ENCODE measurements at regions not wholly inside any gene's neighbourhood (a gene's known extent, or its start where the extent isn't known, plus 50 kb on each side); places are given as distances from the start of the nearest gene placed in this dataset.
"Not testable (repeated sequence)": the region's sequence is repeated elsewhere in the genome, so short reads cannot be mapped to it uniquely, and the experiment has no call there.

DNA sequence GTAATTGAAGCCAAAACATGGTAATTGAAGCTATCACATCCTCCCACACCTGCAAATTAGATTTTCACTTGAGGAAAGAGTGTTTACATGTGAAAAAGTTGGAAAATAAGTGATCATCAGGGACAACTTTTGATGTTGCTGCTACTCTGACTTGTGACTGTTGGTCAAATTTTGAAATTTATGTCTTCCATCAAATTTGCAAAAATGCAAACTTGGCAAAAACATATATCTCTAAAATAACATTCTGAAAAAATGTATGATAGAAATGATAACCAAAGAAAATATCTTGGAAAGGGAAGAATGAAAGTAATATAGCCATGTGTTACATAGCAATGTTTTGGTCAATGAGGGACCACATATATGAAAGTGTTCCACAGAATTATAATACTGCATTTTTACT is 703.9 kb upstream of the SEMA6D start:
- no peak for DNase-seq

DNA sequence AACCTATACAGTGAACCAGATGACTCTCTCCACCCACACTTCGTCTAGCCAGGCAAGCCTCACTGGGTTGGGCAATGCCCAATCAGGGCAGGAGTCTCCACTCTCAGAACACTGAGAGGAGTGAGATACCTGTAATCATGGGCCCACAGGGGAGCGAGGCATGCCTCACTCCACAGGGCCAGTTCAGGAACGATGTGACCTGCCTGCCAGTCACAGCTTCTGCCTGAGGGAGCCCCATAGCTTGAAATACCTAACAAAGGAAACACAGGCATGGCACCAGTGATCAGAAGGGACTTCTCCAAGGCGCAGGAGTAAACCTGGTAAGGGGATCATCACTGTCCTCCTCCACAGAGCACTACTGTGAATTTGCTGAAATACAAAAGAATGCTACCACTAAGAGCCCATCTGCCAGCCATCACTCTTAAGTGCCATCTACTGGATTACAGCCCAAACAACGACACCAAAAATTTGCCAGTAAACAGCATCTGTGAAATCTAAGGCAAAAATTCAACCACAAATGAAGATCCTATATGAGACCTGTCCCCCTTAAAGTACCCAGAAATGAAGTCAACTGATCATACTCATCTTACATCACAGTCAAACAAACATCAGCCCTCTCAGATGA is 689.9 kb upstream of the SEMA6D start:
- no peak for DNase-seq

DNA sequence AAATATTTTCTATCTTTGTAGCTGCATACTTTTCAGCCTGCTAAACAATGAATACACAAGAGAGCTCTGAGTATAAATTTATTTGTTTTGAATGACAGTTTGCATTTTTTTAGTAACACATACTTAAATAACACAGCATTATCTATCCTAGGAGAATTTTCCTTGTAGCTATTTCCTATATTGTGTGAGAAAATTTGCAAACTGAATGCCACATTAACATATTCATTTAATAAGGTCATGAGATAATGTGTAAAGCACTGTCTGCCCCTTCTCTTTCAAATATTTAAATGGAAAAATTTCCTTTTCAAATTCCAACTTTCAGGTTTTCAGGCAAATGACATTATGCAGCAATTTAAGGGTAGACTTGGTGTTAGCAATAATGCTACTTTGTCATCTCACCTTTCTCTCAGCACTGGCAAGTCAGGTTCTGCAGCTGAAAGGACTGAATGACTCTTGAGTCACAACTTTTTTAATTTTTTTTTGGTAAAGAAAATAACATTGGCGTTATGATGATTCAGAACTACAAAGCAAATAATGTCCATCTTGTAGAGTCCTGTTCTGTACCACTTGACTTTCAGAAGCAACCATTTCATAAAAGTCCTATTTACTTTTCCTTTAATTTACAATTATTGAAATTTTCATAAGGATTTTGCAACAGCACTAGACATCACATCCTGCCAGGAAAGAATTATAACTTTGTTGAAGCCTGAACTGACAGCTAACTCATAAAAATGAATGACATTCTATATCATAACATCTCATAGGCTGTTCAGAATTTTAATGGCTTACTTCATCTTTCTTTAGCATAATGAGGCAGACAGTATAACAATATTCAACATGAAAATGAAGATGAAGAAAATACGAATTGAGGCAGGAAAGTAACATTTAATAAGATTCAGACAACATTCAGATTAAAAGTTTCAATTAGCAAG is 681.6 kb upstream of the SEMA6D start:
- no peak for DNase-seq

DNA sequence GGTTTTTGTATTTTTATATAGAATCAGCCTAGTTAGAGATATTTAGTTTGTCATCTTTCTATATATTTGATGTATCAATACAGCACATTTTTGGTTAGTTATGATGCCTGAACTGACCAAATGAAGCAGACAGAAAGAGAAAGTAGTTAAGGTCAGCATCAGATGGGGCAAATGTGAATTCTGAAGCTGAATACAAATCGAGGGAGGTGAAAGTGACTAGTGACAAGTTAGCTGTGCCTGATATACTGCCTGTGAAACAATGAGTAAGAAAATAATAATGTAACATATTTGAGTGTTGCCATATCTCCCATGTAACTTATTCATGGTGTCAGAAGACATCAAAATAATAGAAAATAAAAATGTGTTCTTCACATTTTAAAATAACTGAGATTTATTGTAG is 680.3 kb upstream of the SEMA6D start:
- no peak for DNase-seq

DNA sequence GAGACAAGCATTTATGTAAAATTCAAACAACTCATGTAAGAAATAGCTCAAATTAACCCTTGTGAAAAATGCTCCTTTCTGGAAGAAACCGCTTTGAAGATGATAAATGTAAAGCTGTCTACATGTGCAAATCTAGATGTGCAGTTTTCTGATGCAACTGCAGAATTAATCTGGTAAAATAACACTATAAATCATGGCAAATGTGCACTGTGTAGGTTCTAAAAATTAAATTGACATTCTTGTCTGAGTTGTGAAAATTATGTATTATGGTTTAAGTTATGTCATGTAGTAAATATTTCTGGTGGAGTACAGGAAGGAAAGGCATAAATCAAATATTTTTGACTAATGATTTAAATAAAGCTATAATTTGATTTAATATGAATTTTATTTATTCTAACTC is 678.1 kb upstream of the SEMA6D start:
- DNase-seq = no peak

DNA sequence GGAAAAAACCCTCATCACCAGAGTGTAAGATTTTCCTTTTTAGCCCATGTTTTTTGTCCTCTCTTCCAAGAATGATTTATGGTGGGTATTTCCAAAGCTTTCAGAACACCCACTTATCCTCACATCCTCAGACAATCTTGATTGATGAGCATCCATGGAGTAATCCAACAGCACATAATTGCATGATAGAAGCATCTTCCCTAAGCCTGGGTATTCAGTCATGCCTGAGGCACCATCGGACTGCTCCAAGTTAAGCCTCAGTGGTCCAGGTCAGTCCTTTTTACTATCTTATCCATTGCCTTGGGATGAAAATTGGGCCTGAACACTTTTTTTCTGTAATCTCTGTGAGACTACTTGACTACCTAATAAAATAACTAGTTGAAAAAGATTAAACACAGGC is 676.0 kb upstream of the SEMA6D start:
- DNase-seq = no peak

DNA sequence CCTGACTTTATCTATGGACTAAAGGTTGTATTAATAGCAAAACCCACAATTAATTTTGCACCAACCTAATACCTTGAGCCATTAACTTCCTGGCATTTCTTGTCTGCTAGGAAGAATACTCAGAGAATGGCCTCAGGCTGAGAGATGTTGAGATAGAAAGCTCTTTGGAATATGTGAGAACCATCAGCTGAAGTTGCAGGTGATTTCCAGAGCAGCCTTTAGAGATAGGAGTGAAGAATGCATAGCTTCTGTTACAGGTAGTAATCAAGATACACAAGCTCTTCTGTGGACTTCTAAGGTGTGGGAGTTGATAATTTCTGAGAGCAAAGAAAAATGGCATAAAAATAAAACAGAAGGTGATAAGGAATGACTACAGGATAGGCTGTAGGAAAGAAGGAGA is 669.3 kb upstream of the SEMA6D start:
- not testable (repeated sequence) for DNase-seq

DNA sequence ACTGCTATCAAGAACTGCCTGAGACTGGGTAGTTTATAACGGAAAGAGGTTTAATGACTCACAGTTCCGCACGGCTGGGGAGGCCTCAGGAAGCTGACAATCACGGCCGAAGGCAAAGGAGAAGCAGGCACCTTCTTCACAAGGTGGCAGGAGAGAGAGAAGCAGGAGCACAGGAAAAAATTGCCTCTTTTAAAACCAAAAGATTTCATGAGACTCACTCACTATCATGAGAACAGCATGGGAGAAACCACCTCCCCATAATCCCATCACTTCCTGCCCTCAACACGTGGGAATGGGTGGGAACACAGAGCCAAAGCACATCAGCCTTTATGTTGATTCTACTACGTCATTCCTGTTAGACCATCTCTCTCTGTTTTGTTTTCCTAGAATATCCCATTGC is 650.9 kb upstream of the SEMA6D start:
- DNase-seq = no peak

DNA sequence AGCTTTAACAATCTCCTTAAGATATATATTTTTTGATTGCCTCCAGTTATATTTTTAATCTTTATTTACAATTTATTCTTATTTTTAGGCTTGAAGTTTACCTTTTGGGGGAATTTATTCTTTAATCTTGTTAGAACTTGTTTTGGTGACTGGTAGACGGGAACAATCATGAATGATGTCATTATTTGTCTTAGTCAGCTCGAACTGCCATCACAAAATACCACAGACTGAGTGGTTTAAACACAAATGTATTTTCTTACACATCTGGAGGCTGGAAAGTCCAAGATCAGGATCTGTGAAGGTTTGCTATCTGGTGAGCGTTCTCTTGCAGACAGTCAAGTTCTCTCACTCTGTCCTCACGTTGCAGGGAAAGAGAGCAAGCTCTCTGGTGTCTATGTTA is 639.5 kb upstream of the SEMA6D start:
- not testable (repeated sequence) for DNase-seq

DNA sequence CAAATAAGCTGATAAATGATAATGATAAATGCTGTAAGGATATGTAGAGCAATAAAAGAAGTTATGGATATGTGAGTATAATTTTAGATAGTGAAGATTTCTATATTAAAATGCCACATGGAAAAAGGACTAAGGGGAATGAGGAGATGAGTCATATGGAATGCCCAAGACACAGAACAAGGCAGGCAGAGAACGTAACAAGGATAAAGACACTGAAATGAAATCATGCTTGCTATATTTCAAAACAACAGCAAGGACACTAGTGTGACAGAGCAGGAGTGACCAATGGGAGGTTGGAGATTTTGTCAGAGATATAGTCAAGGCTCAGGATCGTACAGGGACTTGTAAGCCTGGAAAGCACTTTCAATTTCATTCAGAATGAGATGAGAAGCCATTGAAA is 621.5 kb upstream of the SEMA6D start:
- DNase-seq = no peak

DNA sequence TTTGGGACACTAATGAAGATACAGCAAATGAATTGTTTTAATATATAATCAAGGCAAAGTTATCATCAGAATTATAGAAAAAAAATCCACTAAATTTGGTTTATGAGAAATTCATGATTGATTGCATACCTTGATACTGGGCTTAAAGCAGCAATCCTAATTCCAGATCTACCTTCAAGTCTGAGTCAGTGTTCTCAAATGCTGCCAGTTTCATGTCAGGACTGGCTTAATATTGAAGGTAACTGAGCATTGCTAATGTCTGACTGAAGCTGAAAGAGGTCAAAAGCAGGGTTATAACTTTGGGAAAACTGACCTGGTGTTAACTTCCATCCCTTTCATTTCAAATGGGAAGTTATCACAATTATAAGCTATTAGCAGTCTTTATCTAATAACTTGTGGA is 618.8 kb upstream of the SEMA6D start:
- not testable (repeated sequence) for DNase-seq

DNA sequence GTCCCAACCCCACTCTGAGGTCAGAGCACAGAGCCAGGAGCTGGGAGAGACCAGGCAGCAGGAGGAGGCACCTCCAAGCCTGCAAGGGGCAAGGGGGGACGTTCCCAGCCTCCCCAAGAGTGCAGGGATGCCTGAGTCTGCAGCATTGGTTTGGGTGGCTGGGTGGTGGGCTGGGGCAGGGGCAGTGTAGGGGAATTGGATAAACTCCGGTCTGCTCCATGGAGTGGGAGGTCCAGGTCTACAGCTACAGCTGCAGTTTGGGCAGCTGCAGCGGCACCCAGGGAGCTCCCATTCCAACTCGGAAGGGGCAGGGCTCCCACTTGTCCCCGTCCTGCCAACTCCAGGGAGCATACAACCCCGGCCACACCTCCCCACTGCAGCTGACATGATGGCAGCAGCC is 617.5 kb upstream of the SEMA6D start:
- not testable (repeated sequence) for DNase-seq

DNA sequence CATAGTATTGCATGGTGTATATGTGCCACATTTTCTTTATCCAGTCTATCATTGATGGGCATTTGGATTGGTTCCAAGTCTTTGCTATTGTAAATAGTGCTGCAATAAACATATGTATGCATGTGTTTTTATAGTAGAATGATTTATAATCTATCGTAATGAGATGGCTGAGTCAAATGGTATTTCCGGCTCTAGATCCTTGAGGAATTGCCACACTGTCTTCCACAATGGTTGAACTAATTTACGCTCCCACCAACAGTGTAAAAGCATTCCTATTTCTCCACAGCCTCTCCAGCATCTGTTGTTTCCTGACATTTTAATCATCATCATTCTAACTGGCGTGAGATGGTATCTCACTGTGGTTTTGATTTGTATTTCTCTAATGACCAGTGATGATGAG is 608.5 kb upstream of the SEMA6D start:
- not testable (repeated sequence) for DNase-seq

DNA sequence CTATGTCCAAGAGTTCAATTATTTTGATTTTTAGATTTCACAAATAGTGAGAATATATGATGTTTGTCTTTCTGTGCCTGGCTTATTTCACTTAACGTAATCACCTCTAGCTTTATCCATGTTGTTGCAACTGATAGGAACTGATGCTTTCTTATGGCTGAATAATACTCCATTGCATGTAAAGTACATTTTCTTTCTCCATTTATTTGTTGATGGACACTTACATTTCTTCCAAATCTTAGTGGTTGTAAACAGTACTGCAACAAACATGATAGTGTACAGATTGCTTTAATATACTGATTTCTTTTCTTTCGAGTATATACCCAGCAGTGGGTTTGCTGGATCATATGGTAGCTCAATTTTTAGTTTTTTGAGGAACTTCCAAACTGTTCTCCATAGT is 600.6 kb upstream of the SEMA6D start:
- no peak for DNase-seq

DNA sequence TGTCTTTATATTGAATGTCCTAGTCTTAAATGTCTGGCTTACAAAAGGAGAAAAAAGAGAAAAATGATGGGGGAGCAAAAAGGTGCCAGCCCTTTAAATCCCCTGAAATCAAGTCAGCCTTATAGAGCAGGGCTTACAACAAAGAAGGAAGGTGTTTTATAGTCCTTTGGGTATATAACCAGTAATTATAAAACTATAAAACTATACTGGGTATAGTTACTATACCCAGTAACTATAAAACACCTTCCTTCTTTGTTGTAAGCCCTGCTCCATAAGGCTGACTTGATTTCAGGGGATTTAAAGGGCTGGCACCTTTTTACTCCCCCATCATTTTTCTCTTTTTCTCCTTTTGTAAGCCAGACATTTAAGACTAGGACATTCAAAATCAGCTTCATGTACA is 598.0 kb upstream of the SEMA6D start:
- no peak for DNase-seq

DNA sequence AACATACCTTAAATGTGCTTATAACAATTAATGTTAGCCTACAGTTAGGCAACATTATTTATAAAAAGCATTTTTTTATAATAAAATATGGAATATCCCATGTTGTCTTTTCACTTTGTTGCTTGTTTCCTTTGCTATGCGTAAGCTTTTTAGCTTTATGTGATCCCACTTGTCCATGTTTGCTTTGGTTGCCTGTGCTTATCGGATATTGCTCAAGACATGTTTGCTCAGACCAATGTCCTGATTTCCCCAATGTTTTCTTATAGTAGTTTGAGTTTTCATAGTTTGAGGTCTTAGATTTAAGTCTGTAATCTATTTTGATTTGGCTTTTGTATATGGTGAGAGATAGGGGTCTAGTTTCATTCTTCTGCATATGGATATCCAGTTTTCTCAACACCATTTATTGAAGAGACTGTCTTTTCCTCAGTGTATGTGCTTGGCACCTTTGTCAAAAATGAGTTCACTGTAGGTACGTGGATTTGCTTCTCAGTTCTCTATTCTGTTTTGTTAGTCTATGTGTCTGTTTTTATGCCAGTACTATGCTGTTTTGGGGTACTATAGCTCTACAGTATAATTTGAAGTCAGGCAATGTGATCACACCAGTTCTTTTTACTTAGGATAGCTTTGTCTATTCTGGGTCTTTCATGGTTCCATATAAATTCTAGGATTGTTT is 592.7 kb upstream of the SEMA6D start:
- no peak for DNase-seq

DNA sequence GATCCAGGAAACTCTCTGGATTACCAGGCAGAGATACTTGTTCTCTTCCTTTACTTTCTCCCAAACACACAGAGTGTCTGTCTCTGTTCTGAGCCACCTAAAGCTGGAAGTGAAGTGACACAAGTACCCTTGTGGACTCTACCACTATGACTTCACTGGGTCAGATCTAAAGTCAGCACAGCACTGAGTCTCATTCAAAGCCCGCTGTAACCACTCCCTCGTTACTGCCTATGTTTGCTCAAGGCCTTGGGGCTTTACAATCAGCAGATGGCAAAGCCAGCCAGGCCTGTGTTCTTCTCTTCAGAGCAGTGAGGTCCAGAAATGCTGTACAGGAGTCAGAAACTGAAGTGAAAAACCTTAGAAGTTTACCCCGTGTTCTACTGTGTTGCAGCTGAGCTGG is 588.3 kb upstream of the SEMA6D start:
- no peak for DNase-seq

DNA sequence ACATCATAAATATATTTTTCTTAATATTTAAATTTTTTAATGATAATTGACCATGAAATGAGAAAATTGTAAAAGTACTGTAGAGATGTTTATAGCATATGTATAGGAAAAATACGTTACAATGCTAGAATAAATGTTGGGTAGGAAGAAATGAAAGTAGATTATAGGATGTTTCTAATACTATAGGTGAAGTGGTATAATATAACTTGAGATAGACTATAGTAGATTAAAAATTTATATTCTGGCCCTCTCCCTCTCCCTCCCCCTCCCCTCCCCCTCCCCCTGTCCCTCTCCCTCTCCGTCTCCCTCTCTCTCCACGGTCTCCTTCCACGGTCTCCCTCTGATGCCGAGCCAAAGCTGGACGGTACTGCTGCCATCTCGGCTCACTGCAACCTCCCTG is 585.9 kb upstream of the SEMA6D start:
- DNase-seq = not testable (repeated sequence)

DNA sequence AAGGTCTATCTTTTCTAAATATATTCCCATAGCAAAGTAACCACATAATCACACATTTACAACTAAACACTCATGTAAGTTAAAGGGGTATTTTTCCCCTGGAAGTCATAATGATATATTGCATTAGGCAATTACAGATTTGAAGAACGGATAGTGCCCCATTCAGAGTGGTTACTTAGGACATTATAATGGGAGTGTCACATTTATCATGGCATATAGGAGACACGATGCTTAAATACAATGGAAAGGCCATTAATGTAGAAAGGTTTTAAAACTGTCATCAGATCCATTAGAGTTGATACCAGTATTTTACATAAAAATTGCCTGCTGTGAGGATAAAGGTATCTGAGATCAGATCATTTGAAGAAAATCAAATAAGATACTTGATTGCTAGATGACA is 582.0 kb upstream of the SEMA6D start:
- no peak for DNase-seq

DNA sequence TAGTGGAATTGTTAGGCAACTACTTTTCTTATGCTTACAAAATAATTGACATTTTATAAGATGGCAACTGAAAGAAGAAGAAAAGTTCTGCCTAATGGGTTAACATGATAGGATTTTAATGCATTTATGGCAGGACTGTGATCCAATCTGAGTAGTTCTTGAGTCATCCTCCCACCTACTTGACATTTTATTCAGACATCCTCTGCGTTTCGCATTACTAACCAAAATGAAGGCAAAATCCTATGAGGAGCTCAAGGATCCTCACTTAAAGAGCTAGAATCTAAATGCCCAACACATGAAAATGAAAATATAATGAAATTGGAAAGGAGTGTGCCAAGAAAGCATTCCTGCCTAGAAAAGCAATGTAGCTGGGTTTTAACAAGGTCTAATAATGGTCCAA is 581.1 kb upstream of the SEMA6D start:
- DNase-seq = no peak

DNA sequence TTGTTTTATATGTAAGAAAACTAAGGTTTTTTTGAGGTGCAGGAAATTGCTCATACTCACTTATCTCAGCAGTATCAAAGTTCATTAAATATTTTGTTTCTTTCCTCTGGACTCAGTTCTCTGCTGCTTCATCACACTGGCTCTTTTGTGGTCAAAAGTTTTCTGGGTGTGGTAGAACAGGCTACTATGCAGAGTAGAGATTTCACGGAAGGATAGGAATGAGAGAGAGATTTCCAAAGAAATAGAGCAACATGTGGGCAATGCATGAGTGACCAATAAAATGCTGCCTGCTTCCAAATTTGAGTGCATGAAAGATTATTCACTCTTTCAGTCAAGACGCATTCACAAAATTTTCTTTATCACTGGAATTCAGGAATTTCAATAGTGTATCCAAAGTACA is 577.3 kb upstream of the SEMA6D start:
- no peak for DNase-seq

DNA sequence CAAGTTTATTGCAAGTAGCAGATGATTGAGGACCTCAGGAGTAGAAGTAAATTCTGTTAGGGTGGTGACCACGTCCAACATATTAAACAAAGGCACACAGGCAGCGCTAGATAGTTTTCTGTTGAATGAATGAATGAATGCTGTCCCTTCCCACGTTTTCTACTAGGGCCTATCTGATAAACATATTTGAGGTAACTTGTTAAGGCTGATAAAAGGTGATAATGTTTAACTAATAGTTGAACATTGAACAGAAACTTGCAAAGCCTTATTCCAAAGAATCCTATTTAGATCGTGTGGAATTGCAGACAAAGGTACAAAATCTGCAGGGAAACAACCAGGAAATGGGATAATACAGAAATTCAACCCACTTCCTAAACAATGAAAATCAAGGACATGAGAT is 559.5 kb upstream of the SEMA6D start:
- DNase-seq = no peak

DNA sequence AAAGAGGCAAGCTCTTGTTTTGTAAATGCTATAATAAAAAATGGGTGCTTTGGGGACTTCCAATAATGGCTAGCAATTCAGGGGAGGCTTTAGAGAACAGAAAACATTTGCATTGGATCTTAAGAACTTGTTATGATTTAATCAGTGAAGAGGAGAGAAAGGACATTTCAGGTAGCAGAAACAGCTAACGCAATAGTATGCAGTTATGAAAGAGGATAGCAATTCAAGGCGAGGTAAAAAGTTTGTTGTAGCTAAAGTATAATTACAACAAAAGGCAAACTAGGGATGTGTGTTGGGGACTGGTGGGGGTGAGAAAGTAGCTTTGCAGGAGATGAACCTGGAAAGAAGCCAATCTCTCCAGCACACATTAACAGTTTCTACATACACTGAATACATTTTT is 558.7 kb upstream of the SEMA6D start:
- DNase-seq = no peak

DNA sequence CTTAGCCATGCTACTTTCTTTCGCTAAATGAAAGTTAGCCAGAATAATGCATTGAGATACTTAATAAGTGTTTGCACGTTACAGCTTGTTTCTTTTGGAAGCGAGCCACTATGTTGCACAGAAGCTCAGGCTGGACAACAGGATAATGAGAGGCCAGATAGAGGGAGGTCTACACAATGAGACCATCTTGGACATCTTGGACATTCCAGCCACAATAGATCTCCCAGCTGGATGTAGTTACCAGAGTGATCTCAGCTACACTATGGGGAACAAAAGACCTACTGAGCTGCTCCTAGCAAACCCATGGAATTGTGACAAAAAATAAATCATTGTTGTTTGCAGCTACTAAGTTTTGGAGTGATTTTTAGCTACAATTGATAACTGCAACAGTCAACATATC is 540.1 kb upstream of the SEMA6D start:
- no peak for DNase-seq

Data from activated CD4-positive, CD25-positive, alpha-beta regulatory T cell treated with anti-CD3 and anti-CD28 coated beads, Interleukin-2, amount 50 U/mL, for 72 hours (primary cell).